ENCODE measurements at regions not wholly inside any gene's neighbourhood (a gene's known extent, or its start where the extent isn't known, plus 50 kb on each side); places are given as distances from the start of the nearest gene placed in this dataset.

DNA sequence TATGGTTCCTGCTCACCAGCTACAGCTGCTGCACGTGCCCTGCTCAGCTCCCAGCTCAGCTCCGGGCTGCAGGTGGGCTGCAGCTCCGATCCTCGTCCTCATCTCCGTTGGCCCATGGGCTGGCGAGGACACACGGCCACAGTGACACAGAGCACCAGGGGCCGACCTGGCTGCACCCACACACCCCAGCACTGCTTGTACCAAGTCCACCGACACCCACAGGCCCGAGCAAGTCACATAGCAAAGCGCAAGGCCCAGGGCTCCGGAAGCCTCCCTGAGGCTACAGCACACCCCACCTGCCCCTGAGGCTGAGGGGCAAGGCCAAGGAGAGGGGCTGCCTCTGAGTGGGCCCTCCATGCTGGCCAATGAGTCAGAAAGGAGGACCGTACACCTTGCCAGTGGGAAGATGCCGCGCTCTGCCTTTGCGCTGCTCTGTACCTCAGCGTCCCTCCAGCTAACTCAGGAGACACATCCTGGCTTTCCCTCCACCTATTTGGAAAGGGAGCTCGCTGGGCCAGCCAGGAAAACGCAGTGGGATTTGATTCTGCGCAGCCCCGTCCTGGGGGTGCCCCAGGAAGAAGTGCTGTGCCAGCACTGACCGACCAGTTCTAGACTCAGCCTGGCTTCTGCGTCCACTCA lies 124.8 kb downstream of the SIK1 start:
- no peak for DNase-seq (ENCODE audit: low spot score)

DNA sequence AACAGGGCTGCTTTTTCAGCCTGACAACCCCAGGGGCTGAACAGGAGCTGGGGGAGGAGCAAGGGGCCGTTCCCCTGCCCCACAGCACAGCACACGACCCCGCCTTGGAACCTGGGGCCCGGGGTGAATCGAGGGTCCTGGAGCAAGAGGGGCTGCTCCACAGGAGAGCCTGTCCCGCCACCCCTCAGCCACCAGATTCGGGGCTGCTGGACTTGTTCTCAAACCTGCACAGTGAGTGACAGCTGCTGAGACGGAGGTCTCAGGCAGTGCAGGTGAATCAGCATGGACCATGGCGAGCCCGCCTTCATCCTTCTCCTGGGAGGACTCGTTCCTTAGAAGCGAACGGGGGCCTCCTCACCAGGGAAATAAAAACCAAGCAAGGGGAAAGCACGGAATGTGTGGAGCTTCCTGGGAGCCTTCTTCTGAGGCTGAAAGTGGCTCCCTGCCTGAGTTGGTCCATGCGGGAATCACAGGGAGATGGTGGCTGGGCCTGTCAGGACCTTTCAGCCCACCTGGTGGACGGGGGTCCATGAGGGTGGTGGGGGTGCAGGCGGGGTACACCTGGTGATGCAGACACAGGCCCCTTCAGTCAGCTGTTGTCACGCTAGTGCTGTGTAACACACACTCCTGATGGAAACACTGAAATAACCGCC lies 125.4 kb downstream of the SIK1 start:
- DNase-seq (ENCODE audit: low spot score), result no peak

DNA sequence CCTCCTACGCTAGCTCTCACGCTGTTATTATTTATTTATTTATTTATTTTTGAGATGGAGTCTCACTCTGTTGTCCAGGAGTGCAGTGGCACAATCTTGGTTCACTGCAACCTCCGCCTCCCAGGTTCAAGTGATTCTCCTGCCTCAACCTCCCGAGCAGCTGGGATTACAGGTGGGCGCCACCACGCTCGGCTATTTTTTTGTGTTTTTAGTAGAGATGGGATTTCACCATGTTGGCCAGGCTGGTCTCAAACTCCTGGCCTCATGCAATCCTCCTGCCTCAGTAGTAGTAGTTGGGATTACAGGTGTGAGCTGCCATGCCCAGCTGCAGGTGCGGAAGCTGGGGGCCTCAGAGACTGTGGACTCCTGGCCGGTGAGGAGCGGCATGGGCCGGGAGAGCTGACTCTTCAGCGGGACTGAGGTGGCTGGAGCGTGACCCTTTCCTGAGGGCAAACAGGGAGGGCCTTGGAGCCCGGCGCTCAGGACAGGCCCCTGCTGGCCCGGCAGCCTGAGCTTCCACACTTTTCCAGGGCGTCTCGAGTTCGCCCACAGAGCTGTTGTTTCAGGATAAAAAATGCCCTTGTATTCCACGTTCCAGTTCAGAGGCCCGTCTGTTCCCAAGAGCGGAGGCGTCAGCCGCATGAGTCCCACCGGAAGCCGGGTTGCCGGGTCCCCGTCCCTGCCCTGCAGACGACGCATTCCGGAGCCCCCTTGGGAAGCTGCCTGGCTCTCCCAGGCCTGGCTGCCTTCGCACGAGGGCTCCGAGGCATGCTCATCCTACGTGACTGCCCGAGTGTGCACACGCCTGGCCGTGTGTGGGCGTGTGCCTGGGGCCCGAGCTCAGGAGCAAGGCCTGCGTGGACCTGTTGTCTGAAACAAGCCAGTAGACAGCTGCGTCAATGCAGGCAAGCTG lies 126.2 kb downstream of the SIK1 start:
- no peak for DNase-seq (ENCODE audit: low spot score)

DNA sequence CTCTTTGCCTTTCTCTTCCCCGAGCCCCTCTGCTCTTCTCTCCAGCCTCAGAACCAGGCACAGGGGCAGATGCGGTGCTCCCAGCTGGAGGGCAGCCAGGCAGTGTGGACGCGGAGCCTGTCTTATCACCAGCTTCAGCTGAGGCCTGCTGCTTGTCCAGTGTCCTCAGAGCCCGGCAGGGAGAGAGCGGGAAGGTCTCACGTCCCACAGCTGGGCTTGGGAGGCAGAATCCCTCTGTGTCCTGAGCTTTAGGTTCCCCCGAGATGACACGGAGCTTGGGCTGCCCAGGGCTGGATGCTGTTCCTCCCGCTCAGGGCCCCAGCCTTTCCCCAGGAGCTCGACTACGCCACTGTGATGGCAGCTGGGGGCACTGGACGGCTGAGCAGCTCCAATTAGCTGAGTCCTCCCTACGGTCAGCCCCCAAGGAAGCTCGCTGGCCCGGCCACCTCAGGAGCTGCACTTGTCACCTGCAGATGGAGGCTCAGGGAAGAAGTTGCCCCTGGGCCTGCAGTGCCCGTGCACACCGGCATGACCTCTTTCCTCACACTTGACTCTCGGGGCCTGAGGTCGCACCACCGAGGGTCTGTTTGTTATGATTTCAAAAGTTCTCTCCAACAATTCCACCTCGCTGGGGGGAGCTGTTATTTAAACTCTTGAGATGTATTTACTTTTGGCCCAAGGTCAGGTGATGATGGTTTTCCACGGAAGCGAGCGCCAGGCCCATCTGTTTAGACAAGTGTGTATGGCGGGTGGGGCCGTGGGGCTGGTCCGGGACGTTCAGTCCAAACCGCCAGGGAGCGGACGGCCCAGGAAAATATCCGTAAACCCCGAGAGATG lies 127.3 kb downstream of the SIK1 start:
- DNase-seq (ENCODE audit: low spot score), result no peak

DNA sequence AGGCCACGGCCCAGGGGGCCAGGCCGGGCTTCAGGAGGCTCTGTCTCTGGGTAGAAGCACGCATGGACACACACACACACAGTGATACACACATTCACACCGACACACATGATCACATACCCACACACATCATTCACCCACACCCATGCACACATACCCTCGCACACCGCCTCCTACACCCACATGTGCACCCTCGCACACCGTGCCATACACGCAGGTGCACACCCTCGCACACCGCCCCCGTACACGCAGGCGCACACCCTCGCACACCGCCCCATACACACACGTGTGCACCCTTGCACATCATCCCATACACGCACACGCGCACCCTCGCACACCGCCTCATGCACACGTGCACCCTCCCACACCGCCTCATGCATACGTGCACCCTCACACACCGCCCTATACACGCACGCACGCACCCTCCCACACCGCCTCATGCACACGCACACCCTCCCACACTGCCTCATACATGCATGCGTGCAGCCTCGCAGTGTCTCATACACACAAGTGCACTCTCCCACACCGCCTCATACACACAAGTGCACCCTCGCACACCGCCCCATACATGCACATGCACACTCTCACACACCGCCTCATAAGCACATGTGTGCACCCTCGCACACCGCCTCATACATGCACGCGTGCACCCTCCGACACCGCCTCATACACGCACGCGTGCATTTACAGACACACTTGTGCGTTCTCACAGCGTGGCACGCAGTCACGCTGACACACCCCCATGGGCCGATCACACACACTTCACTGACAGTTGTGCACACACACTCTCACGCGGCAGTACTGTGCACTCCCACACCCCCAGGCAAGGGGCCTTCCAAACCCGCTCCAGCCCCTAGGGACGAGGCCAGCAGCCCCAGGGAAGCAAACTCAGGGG lies 128.1 kb downstream of the SIK1 start:
- DNase-seq (ENCODE audit: low spot score), result no peak

DNA sequence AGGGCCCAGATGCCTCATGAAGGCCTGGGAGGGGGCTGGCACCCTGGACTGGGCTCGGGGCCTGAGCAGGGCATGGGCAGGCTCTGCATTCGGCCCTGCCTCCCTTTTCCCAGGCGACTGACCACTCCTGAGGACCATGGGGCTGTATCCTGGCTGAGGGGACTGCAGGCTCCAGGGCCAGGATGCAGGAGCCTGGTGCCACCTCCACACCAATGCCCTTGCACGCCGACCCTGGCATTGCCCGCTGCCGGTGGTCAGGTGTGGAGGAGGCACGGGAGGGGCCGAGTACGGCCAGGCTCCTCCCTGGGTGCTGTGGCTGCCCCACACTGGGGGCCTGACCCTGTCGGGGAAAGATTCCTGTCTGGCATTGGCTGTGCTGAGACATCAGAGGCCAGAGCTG lies 128.9 kb downstream of the SIK1 start:
- no peak for DNase-seq (ENCODE audit: low spot score)

DNA sequence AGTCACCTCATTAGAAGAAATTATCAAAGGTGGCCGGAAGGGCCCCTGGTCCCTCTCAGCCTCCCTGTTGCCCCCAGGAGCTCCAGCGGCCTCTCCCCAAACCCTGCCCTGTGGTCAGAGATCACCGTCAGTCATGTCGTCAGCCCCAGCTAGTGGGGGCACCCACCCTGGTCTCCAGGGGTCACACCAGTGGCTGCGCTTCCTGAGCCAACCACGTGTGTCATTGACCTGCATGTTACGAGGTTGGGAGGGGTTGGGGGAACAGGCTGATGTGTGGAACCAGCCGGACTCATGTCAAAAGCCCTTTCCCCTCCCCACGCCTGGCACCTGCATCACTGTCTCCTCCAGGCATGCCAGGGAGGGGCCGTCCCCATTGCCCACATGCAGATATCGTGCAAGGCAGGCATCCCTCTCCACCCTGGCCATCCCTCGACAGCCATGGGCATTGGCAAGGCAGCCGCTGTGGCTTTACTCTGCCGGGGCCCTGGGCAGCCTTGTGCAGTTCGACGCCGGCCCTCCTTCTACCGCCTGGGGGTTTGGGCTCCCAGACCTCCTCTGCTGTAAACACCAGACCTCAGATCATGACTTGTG lies 128.7 kb downstream of the CRYAA start:
- no peak for DNase-seq (ENCODE audit: low spot score)

DNA sequence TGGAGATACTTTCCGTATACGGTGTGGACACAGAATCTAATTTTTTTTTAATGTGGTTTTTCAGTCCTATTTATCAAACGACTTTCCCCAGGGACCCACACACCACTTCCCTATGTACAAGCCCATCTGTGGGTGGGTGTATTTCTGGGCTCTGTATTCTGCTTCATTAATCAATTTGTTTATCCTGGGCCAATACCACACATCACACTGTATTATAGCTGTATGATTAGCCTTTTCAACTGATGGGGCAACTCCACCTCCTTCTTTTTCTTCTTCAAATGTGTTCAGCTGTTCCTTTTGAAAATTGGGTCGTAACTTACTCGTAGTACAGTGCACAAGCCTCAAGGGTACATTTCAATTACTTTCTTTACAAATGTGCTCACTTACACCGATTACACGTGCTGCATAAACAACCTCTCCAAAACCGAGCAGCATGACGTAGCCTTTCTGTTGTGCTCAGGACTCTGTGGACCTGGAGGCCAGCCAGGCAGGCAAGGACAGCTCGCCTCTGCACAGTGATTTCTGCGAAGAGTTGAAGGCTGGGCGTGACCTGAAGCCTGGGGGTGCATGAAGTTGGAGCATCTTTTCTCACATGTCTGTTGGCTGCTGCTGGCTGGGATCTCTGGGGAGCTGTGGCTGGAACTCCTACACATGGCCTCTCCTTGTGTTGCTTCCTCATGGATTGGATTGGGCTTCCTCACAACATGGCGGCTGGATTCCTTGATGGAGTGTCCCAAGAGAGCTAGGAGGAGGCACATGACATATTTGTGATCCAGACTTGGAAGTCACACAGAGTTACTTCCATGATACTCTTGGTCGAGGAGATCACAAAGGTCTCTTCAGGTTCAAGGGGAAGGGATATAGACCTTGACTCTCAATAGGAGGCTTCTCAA lies 126.5 kb downstream of the CRYAA start:
- no peak for DNase-seq (ENCODE audit: low spot score)

DNA sequence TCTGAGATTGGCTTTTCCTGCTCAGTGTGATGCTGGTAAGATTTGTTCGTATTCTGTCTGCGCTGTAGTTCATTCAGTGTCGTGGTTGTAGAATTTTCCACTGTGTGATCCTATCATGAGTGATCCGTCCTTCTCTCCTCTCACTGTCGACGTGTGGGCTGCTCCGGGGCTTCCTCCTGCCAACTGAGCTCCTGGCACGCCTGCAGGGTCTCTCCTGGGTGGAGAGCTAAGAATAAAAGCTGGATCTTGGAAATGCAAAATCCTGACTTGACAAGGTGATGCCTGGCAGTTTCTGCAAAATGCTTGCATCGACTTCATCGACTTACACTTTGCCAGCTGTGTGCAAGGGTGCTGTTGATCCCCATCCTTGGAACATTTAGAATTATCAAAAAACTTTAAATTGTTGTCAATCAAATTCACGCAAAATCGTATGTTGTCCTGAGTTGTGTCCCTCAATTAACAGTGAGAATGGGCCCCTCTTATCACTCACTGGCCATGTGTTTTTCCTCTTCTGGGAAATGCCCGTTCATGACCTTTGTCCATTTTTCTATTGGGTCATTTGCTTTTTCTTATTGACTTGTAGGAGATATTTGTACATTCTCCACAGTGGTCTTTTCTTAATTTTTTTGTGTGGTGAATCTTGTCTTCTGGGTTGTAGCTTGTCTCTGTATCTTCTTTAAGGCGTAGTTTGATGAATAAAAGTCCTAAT lies 125.5 kb downstream of the CRYAA start:
- no peak for DNase-seq (ENCODE audit: low spot score)

DNA sequence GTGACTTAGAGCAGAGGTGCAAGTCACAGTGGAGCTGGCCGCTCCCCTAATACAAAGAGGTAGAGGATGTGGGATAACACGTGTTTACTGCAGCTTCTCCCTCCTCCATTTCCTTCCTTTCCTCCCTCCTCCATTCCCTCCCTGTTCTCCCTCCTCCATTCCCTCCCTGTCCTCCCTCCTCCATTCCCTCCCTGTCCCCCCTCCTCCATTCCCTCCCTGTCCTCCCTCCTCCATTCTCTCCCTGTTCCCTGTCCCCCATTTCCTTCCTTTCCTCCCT lies 124.0 kb downstream of the CRYAA start:
- no peak for DNase-seq (ENCODE audit: low spot score)

DNA sequence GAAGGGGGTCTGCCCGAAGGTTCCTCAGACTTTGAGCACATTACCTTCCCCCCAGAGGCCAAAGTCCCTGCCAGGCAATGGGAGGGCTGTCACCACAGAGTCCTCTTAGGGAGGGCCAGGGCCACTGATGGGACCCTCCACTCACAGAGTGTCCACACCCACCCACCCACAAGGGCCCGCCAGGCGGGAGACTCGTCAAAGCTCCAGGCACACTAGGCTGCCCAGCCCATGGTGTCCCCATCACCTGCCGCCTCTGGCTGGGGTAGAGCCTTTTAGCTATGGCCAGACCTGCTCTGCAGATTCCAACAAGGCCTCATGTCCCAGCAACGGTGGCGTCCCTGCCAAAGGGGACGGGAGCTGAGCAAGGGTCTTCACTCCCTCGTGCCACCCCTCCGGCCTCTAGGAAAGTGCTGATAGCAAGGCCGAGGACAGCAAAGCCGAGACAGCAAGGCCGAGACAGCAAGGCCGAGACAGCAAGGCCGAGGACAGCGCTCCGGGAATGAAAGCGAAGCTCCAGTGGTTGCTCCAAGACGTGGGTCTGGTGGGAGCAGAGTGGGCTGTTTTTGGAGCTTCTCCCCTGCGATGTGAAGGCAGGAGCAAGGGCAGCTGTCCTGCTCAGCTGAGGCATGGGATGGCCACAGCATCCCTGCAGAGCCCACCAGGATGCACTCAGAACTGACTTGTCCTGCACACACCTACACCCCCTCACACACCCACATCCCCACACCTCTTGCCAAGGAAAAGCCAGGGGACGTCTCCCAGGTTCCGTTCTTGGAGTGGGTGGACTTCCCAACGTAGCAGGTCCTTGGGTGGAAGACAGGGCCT lies 123.4 kb downstream of the CRYAA start:
- DNase-seq (ENCODE audit: low spot score), result no peak

DNA sequence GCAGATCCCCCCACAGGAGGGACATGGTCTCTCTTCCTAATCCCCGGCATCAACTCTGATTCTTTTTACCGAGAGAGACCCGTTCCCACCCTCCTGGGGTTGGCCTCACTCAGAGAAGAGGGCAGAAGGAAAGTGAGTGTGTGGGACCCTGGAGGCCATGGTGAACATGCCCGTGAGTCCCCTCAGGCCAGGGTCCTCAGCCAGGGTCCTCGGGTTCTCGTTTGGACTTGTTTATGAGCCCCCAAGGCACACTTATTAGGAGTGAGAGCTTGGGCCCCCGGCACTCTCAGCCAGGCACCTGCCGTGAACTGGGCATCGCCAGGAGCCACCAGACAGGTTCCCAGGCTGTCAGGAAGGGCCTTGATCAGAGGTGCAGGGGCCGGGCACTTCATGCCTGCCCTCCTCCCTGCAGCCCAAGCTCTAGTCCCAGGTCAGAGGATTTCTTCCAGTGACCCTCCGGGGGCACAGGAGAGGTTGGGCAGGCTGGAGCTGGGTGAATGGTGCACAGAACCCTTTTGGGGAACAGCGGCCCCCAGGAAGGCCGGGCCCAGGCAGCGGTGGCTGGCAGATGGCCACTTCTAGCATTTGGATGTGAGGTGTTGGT lies 122.6 kb downstream of the CRYAA start:
- DNase-seq (ENCODE audit: low spot score), result no peak

DNA sequence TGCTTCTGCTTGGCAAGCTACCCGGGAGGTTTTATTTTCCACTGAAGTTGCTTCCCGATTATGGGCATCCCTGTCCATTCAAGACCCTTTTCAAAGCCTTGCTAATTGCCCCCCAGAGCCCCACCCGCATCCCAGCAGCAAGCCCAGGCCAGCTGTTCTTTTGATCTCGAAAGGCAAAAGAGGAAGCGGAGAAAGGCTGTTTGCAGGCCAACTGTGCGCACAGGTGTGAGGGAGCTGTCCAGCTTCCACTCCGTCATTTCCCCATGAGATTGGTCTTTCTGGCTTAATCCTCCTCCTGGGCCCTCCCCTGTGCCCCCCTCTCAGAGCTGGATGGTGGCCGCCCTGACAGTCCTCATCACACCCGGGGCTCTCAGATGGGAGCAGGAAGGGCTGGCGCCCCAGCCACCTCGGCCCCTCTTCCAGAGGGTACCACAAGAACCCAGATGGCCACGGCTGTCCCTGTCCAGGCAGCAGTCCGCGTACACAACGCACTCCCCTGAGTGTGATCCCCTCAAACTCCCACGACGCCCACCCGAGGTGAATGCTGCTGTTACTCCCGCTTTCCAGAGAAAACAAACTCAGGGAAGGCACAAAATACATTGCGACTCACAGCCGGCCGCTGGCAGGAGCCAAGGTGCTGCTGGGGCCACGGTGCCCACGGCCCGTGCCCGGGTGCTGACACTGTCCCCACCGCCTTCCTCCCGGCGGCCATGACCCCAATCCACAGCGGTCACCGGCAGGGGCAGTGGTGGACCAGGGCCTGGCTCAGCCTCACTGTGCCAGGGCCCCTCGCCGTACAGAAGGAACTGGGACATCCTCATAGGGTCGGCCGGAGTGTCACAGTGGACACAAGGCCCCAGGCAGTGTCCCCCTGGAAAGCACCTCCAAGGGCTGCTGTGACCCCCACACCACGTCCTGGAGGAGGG lies 121.9 kb downstream of the CRYAA start:
- DNase-seq (ENCODE audit: low spot score), result no peak

DNA sequence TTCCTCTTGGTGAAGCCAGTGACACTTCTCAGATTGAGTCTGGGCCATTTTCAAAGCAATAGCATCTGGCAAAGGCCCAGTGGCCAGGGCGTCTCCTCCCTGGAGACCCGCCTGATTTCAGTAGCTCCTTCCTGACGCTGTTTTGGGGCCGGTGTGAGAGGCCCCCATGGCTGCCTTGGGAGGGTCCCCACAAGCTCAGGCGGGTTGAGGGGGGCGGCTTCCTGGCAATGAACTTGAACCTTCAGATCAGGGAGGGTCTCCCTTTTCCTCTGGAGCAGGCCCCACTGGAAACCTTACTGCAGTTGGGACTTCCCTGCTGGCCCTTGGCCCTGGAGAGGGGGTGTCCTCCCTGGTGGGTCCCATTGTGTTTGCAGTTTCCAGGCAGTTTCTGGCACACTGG lies 121.2 kb downstream of the CRYAA start:
- DNase-seq (ENCODE audit: low spot score), result no peak

DNA sequence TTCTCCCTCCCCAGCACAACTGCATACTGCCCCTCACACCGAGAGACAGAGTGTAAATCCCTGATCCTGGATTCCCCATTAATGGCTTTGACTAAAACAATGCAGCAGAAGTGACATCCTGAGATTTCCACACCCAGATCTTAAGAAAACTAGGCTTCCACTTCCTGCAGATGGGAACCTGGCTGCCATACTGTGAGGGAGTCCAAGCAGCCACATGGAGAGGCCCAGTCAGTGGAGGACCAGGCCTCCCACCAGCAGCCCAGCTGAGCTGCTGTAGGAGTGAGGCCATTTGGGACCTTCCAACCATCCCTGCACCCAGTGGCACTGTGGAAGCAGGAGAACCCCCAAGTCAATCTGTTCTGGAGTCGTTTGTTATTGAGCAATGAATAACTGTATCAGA lies 120.6 kb downstream of the CRYAA start:
- DNase-seq (ENCODE audit: low spot score), result no peak

DNA sequence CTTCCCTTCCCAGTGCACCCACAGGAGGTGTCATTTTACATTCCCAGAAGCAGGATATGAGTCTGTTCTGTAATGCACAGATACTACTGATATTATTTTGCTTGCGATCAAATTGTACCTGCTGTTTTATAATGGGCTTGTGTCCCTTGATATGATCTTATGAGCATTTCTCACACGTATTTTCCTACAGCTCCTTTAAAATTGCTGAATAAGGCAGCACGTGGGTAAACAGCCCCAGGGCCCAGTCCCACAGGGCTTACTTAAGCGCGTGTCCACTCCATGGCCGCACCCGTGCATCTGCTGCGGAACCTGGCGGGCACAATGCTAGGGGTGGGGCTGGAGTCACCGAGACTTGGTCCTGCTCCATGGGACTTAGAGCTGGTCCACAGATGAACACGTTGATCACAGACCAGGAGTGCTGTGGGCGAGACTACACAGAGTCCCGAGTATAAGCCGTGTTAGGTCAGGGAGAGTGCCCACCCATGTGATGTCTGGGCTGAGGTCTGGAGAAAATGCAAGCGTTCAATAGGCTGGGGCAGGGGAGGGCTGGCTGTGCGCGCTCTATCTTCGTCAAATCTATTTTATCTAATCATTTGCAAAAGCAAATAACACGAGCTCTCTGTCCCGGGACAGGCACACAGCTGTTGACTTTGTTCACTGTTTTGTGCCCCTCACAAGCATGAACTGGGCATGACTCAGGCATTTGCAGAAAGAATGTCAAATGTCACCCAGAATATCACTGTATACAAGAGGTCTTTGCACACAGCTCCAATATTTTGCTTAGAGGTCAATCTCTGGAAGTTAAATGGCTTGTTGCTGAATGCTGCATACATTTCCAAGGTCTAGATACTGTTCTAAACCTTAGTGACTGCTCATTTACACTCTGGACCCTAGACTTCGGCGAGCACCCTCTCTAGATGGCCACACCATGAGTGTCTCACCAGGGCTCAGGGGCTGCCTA lies 119.3 kb downstream of the CRYAA start:
- no peak for DNase-seq (ENCODE audit: low spot score)

Measured in GM03348 (cell line).